Uterus (tissue), 3 donors: ENCODE measurements at regions not wholly inside any gene's neighbourhood (a gene's known extent, or its start where the extent isn't known, plus 50 kb on each side); places are given as distances from the start of the nearest gene placed in this dataset.

Experiments
- DNase-seq, 2 donors: peaks; one replicate each; pipeline ENCODE4 v3.0.0-alpha.2; 2019 to 2020
- H3K27ac ChIP-seq, 2 donors: fragments of 200-600 bp; sonication (generic); 1 replicate in 1 of 2; 2 replicates in 1 of 2; pipeline ENCODE4 v1.5.1; 2016 to 2018
- H3K27me3 ChIP-seq, 2 donors: fragments of 200-600 bp; sonication (generic); one replicate each; pipeline ENCODE4 v1.5.1; 2018 to 2019; ENCODE audit warnings: control low read depth in 1 of 2
- H3K36me3 ChIP-seq, 2 donors: fragments of 200-600 bp; sonication (generic); one replicate each; pipeline ENCODE4 v1.5.1; 2019; ENCODE audit warnings: control low read depth in 1 of 2
- H3K4me1 ChIP-seq, 2 donors: fragments of 200-600 bp; sonication (generic); one replicate each; pipeline ENCODE4 v1.5.1; 2018 to 2019; ENCODE audit warnings: control low read depth in 1 of 2
- H3K4me3 ChIP-seq, 2 donors: fragments of 200-600 bp; sonication (generic); 1 replicate in 1 of 2; 2 replicates in 1 of 2; pipeline ENCODE4 v1.5.1; 2018 to 2019; ENCODE audit warnings: mild to moderate bottlenecking in 1 of 2
- H3K9me3 ChIP-seq, 2 donors: fragments of 200-600 bp; sonication (generic); one replicate each; pipeline ENCODE4 v1.5.1; 2019; ENCODE audit warnings: control low read depth in 1 of 2
- POLR2A ChIP-seq, 2 donors: fragments of 450-650 bp; IDR thresholded peaks; one replicate each; pipeline ENCODE4 v1.6.1; 2016; ENCODE audit warnings: antibody characterized with exemption in 2 of 2, mild to moderate bottlenecking in 1 of 2, moderate library complexity in 1 of 2
- intact Hi-C: fragments of 100-400 bp; cut with DNase I; formaldehyde crosslinking; loops from one replicate; pipeline ENCODE4 v1.15.1; 2023; ENCODE audit warnings: low total_unique reads
- TF ChIP-seq, protein P1 (sequence below), 4 experiments: fragments of 200-600 bp in 2 of 4; fragments of 450-650 bp in 2 of 4; sonication (generic) in 2 of 4; IDR thresholded peaks; one replicate each; pipeline ENCODE4 v1.5.1; 2016 to 2019; ENCODE audit warnings: antibody characterized with exemption in 4 of 4, mild to moderate bottlenecking in 2 of 4, moderate library complexity in 1 of 4
- donor health status: DM: yes; HTN: yes; CAD: no.

DNA sequence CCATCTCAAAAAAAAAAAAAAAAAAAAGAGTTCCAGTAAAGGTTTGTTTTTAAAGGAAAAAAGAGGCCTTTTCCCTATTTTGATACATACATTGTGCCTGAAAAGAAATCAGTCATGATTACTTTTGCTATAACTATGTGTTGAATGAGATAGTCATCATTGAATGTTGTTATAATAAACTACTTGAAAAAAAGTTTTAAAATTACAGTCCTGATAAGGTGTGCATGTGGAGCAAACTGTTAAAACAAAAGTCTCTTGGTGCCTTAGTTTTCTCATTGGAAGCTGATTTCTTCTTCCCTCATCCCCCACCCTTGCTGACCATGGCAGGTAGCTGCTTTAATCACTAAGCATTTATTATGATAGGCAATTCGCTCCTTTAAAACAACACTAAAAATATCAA lies 172.3 kb upstream of the TBCA start:
- no peak overlapping the region for H3K4me3 ChIP-seq
- intact Hi-C loops, result no loop called here
- DNase-seq, result no peak
- H3K27me3 ChIP-seq, result no peaks in the 10 kb centered on the region
- H3K9me3 ChIP-seq, result no peaks in the 10 kb centered on the region
- H3K4me1 ChIP-seq, result no peaks in the 10 kb centered on the region
- no peak overlapping the region for H3K27ac ChIP-seq
- H3K36me3 ChIP-seq, result no peaks in the 10 kb centered on the region
- TF ChIP-seq, protein P1, sequence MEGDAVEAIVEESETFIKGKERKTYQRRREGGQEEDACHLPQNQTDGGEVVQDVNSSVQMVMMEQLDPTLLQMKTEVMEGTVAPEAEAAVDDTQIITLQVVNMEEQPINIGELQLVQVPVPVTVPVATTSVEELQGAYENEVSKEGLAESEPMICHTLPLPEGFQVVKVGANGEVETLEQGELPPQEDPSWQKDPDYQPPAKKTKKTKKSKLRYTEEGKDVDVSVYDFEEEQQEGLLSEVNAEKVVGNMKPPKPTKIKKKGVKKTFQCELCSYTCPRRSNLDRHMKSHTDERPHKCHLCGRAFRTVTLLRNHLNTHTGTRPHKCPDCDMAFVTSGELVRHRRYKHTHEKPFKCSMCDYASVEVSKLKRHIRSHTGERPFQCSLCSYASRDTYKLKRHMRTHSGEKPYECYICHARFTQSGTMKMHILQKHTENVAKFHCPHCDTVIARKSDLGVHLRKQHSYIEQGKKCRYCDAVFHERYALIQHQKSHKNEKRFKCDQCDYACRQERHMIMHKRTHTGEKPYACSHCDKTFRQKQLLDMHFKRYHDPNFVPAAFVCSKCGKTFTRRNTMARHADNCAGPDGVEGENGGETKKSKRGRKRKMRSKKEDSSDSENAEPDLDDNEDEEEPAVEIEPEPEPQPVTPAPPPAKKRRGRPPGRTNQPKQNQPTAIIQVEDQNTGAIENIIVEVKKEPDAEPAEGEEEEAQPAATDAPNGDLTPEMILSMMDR (IDR thresholded peaks at IDR 0.05), result no peak

DNA sequence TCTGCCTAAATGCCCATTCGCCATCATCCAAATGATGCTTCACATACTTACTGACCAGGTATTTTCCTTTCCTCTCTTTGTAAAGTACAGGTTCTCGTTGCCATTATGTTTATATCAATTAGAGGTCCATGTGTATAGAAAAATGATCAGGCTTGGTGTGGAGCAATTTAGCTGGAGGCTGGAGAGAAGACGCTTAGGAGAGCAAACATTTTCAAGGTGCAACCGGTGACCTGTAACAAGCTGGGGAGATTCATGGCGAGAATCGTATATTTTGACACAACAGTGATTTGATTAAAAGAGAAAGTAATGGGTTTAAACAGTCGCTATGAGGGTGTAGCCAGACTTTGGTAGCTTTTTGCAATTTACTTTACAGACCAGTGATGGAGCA lies 170.9 kb upstream of the TBCA start:
- TF ChIP-seq, protein P1 (IDR thresholded peaks at IDR 0.05), result no peak
- no peak for TF ChIP-seq POLR2A (IDR thresholded peaks at IDR 0.05)
- intact Hi-C loops, result no loop called here
- H3K27ac ChIP-seq, result no peak overlapping the region
- no peaks in the 10 kb centered on the region for H3K27me3 ChIP-seq
- H3K9me3 ChIP-seq, result no peaks in the 10 kb centered on the region
- no peaks in the 10 kb centered on the region for H3K4me1 ChIP-seq
- no peak for DNase-seq
- no peaks in the 10 kb centered on the region for H3K36me3 ChIP-seq
- no peak overlapping the region for H3K4me3 ChIP-seq

DNA sequence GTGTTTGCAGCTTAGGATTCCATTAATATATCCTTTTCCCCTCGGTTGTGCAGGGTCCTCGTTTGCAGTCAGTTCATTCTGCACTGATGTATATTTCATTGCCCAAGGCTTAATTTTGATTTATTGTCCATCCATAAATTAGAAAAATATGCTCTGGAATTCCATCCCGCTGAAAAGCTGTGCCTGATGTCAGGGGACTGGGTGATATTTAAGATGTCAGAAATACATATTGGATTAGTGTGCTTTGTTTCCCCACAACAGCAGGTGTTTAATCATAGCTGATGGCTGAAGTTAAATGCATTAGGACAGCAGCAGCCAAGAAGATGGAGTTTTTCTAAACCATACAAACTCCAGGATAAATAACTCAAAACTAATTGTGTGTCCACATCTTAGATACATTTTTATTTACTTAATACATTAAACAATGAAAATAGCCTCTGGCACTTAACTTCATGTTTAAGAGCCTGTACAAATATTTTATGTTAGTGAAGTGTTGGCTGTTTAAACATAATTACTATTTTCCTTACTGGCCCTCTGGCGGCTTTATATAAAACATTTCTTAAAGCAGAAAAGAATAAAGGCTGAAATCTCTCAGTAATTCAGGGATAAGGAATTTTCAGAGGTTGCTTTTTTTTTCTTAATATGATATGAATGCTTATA lies 170.4 kb upstream of the TBCA start:
- no peak for DNase-seq
- H3K36me3 ChIP-seq, result no peaks in the 10 kb centered on the region
- H3K9me3 ChIP-seq, result no peaks in the 10 kb centered on the region
- H3K4me3 ChIP-seq, result no peak overlapping the region
- no peak overlapping the region for H3K27ac ChIP-seq
- no peaks in the 10 kb centered on the region for H3K27me3 ChIP-seq
- intact Hi-C loops, result no loop called here
- TF ChIP-seq POLR2A (IDR thresholded peaks at IDR 0.05), result no peak
- TF ChIP-seq, protein P1 (IDR thresholded peaks at IDR 0.05), result no peak
- no peaks in the 10 kb centered on the region for H3K4me1 ChIP-seq

DNA sequence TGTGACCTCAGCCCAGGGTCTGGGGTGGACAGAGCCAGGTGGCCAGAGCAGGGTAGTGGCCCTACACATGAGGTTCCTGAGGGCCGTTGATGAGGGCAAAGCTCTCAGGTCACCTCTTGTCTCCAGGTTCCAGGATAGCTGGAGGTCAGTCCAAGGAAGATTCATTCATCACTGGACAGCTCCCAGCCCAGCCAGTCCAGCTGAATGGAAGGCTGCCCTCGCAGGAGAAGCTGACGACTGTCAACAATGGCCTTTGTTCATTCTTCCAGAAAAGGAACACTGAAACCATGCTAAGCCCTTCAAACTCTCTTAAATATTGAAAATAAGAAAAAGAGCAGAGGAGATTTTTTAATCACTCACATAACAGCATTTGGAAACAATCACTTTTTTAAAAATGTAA lies 169.7 kb upstream of the TBCA start:
- DNase-seq, result no peak
- no peaks in the 10 kb centered on the region for H3K27me3 ChIP-seq
- H3K9me3 ChIP-seq, result no peaks in the 10 kb centered on the region
- no peaks in the 10 kb centered on the region for H3K36me3 ChIP-seq
- no peak overlapping the region for H3K4me3 ChIP-seq
- H3K27ac ChIP-seq, result no peak overlapping the region
- H3K4me1 ChIP-seq, result no peaks in the 10 kb centered on the region
- intact Hi-C loops, result no loop called here
- TF ChIP-seq, protein P1 (IDR thresholded peaks at IDR 0.05), result no peak
- no peak for TF ChIP-seq POLR2A (IDR thresholded peaks at IDR 0.05)

DNA sequence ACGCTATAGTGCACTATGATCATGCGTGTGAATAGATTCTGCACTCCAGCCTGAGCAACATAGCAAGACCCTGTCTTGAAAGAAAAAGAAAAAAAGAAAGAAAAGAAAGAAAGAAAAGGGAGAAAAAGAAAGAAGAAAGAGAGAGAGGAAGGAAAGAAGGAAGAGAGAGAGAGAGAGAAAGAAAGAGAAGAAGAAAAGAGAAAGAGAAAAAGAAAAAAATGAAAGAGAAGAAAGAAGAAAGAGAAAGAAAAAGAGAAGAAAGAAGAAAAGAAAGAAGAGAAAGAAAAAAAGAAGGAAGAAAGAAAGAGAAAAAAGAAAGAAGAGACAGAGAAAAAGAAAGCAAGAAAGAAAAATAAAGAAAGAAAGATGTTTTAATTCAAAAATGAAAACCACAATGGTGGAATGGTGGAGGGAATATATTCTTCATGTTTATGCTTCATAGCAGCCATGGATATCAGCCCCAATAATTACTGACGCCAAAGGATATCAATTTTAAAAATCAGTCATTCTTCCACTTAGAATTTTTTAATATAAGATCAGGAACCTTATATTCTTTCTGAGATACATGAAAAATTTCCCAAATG lies 168.7 kb upstream of the TBCA start:
- Histone ChIP-seq H3K9me3 (no peaks in the 10 kb centered on the region), H3K4me1 (no peaks in the 10 kb centered on the region), H3K4me3 (no peak overlapping the region), H3K27ac (no peak overlapping the region), H3K27me3 (no peaks in the 10 kb centered on the region), H3K36me3 (no peaks in the 10 kb centered on the region)
- intact Hi-C loops, result no loop called here
- DNase-seq, result no peak
- TF ChIP-seq POLR2A (IDR thresholded peaks at IDR 0.05), result no peak
- TF ChIP-seq, protein P1 (IDR thresholded peaks at IDR 0.05), result no peak
